ENCODE measurements at regions not wholly inside any gene's neighbourhood (a gene's known extent, or its start where the extent isn't known, plus 50 kb on each side); places are given as distances from the start of the nearest gene placed in this dataset.

DNA sequence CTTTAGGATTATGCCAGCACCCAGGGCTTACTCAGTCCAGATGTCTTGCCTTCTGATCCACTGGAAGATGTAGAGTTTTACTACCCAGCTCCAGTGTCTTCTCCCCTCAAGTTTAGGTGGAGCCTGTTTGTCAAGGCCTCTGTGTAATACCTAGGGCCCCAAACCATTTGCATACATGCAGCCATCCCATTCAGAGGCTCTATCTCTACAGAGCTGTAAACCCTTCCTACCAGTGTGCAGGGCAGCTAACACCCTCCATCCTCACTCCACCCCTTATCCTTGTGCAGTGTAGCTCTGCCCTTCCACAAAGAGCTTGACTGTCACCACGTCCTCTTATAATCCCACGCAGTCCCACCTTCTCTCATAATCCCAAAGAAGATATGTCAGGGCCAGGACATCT lies 54.6 kb upstream of the GPCPD1 start:
- Histone ChIP-seq H3K9me1 (ENCODE audit: control insufficient read depth, insufficient read depth, low read length) (no peaks in the 10 kb centered on the region), H3K9me3 (replicated peaks; ENCODE audit: control insufficient read depth, insufficient read depth, low read depth, low read length) (no peaks in the 10 kb centered on the region), H3K4me3 (no peak overlapping the region), H3K4me1 (replicated peaks in 1 of 2; ENCODE audit: control insufficient read depth in 2 of 2, insufficient read depth in 2 of 2, low read length in 2 of 2) (peaks cover 0 to 7% of the 10 kb centered on the region in 2 experiments; a peak in 3 of 5 replicates), H3K79me2 (ENCODE audit: control insufficient read depth, insufficient read depth, low read length) (no peaks in the 10 kb centered on the region), H3K36me3 (ENCODE audit: control insufficient read depth, insufficient read depth, low read length) (no peaks in the 10 kb centered on the region), H3K27ac (ENCODE audit: extremely low read depth, low read depth, low read length) (no peak overlapping the region), H4K20me1 (replicated peaks; ENCODE audit: control insufficient read depth, insufficient read depth, low read length) (no peaks in the 10 kb centered on the region), H3K9ac (ENCODE audit: insufficient read depth in 1 of 2, low read depth in 2 of 2, low read length in 2 of 2) (no peak overlapping the region), H2AFZ (ENCODE audit: low read depth, low read length) (no peak overlapping the region), H3K4me2 (ENCODE audit: insufficient read depth, low read length) (no peak overlapping the region), H3K27me3 (ENCODE audit: control insufficient read depth in 2 of 2, insufficient read depth in 2 of 2, low read length in 2 of 2) (no peaks in the 10 kb centered on the region)
- ATAC-seq (no peak), FAIRE-seq (no peak), DNase-seq (ENCODE audit: extremely low read depth in 1 of 4, low spot score in 3 of 4) (no peak)
- no TSS peak for BruUV-seq (replicated peaks)
- WGBS (ENCODE audit: insufficient coverage, low coverage, missing lambda C conversion rate) = 33% methylated on average over 1 of the region's 2 CpGs
- intact Hi-C loops (cut with micrococcal nuclease) = no loop called here
- CTCF ChIA-PET (ENCODE audit: low intra/inter-chr PET ratio) = no interaction called here
- TF ChIP-seq ZNF431 (CRISPR knock-in tag; IDR thresholded peaks at IDR 0.05) = no peak
- no peak for TF ChIP-seq ERF (CRISPR knock-in tag; IDR thresholded peaks at IDR 0.05)
- no peak for TF ChIP-seq RBM39 (optimal IDR thresholded peaks at IDR 0.05; ENCODE audit: low read depth, low read length)
- no peak for TF ChIP-seq CEBPB (tag; IDR thresholded peaks at IDR 0.05)
- no peak for TF ChIP-seq U2AF1 (optimal IDR thresholded peaks at IDR 0.05; ENCODE audit: low read depth, low read length)
- TF ChIP-seq, protein P1, sequence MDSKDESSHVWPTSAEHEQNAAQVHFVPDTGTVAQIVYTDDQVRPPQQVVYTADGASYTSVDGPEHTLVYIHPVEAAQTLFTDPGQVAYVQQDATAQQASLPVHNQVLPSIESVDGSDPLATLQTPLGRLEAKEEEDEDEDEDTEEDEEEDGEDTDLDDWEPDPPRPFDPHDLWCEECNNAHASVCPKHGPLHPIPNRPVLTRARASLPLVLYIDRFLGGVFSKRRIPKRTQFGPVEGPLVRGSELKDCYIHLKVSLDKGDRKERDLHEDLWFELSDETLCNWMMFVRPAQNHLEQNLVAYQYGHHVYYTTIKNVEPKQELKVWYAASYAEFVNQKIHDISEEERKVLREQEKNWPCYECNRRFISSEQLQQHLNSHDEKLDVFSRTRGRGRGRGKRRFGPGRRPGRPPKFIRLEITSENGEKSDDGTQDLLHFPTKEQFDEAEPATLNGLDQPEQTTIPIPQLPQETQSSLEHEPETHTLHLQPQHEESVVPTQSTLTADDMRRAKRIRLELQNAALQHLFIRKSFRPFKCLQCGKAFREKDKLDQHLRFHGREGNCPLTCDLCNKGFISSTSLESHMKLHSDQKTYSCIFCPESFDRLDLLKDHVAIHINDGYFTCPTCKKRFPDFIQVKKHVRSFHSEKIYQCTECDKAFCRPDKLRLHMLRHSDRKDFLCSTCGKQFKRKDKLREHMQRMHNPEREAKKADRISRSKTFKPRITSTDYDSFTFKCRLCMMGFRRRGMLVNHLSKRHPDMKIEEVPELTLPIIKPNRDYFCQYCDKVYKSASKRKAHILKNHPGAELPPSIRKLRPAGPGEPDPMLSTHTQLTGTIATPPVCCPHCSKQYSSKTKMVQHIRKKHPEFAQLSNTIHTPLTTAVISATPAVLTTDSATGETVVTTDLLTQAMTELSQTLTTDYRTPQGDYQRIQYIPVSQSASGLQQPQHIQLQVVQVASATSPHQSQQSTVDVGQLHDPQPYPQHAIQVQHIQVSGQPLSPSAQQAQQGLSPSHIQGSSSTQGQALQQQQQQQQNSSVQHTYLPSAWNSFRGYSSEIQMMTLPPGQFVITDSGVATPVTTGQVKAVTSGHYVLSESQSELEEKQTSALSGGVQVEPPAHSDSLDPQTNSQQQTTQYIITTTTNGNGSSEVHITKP (IDR thresholded peaks at IDR 0.05; ENCODE audit: partially characterized antibody) = no peak
- TF ChIP-seq RB1 (IDR thresholded peaks at IDR 0.05; ENCODE audit: low read depth) = no peak
- no peak for TF ChIP-seq PCBP1 (IDR thresholded peaks at IDR 0.05; ENCODE audit: low read depth, low read length, poor library complexity, severe bottlenecking)
- TF ChIP-seq HMGN3 (IDR thresholded peaks at IDR 0.05; ENCODE audit: borderline replicate concordance, extremely low read depth, insufficient read length, low read depth, low read length) = no peak
- no peak for TF ChIP-seq TAF1 (IDR thresholded peaks at IDR 0.05; ENCODE audit: control insufficient read depth, extremely low read depth, insufficient read depth, low read length, severe bottlenecking)
- TF ChIP-seq TFAM (CRISPR knock-in tag; conservative IDR thresholded peaks at IDR 0.05) = no peak
- no peak for TF ChIP-seq KLF10 (CRISPR knock-in tag; IDR thresholded peaks at IDR 0.05)
- TF ChIP-seq, protein P2, sequence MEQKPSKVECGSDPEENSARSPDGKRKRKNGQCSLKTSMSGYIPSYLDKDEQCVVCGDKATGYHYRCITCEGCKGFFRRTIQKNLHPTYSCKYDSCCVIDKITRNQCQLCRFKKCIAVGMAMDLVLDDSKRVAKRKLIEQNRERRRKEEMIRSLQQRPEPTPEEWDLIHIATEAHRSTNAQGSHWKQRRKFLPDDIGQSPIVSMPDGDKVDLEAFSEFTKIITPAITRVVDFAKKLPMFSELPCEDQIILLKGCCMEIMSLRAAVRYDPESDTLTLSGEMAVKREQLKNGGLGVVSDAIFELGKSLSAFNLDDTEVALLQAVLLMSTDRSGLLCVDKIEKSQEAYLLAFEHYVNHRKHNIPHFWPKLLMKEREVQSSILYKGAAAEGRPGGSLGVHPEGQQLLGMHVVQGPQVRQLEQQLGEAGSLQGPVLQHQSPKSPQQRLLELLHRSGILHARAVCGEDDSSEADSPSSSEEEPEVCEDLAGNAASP (IDR thresholded peaks at IDR 0.05) = no peak
- no peak for TF ChIP-seq ZFPM2 (CRISPR knock-in tag; IDR thresholded peaks at IDR 0.05)
- in situ Hi-C loops (cut with MboI) = no loop called here
- POLR2A ChIA-PET = interaction anchor here (0.8 kb wide), 1 partner anchor 58 kb away, joined by 3 read pairs; no protein-coding TSS in a partner anchor

Measured in K562 (cell line).